GM13976 (cell line): ENCODE measurements at regions not wholly inside any gene's neighbourhood (a gene's known extent, or its start where the extent isn't known, plus 50 kb on each side); places are given as distances from the start of the nearest gene placed in this dataset.

Experiments
- DNase-seq: peaks from one replicate; pipeline ENCODE4 v3.0.0; 2012; ENCODE audit warnings: low spot score
- in situ Hi-C: fragments of 300-500 bp; cut with MboI; formaldehyde crosslinking; loops from one replicate; pipeline ENCODE4 v1.12.0; 2022; ENCODE audit warnings: low sequenced_read_pairs, mixed read lengths, inconsistent platforms; ENCODE audit not compliant: unreplicated experiment
- TF ChIP-seq, protein P1 (sequence below): IDR thresholded peaks from 2 replicates; pipeline ENCODE4 v1.5.1; 2012; ENCODE audit warnings: borderline replicate concordance, mild to moderate bottlenecking; ENCODE audit not compliant: insufficient read depth; ENCODE audit errors: extremely low read depth, missing control alignments, control extremely low read depth

DNA sequence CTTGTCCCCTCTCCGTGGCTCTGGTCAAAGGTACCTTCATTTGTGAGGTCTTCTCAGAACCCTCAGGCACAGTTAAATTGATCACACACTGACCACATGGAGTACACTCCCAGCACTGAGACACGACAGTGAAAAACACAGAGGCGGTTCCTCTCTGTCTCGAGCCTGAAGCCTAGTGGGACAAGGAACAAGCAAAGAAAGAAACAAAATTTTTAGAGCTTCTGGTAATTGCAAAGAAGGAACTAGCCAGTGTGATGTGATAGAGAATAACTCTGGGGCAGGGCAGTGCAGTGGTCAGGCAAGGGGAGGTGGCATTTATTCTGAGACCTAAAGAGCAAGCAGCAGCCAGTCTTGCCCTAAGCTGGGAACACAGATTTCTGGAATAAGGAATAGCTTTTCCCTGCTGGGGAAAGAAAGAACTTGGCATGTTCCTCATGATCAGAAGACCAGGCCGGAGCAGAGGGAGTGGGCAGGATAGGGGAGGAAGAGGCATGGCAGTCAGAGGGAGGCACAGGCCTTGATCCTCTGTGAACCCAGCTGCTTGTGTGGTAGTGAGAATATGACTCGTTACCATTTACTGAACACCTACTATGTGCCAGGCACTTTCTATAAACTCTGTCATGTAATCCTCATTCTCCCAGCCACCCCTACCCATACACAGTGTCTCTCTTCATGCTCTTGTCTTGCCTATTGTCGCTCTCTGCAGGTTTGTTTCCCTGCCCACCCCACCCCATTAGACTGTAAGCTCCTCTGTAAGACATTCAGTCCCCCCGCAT, 262.3 kb upstream of the HES1 start:
- no peak for DNase-seq
- TF ChIP-seq, protein P1, sequence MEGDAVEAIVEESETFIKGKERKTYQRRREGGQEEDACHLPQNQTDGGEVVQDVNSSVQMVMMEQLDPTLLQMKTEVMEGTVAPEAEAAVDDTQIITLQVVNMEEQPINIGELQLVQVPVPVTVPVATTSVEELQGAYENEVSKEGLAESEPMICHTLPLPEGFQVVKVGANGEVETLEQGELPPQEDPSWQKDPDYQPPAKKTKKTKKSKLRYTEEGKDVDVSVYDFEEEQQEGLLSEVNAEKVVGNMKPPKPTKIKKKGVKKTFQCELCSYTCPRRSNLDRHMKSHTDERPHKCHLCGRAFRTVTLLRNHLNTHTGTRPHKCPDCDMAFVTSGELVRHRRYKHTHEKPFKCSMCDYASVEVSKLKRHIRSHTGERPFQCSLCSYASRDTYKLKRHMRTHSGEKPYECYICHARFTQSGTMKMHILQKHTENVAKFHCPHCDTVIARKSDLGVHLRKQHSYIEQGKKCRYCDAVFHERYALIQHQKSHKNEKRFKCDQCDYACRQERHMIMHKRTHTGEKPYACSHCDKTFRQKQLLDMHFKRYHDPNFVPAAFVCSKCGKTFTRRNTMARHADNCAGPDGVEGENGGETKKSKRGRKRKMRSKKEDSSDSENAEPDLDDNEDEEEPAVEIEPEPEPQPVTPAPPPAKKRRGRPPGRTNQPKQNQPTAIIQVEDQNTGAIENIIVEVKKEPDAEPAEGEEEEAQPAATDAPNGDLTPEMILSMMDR = no peak
- in situ Hi-C loops = no loop called here

DNA sequence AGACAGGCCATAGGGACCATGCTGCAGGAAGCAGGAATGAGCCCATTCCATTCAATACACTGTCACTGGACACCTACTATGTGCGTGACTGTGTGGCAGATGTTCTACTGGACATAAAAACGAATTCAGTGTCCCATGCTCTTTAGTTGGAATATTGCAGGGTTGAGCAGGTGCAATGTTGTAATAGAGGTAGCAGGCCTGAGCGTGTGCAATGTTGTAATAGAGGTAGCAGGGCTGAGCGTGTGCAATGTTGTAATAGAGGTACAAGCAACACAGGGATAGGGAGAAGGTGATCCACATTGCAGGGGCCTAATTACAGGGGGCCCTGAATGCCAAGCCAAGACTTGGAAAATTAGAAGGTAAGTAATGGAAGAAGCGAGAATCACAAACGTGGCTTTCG, 261.4 kb upstream of the HES1 start:
- in situ Hi-C loops = no loop called here
- TF ChIP-seq, protein P1 = no peak

DNA sequence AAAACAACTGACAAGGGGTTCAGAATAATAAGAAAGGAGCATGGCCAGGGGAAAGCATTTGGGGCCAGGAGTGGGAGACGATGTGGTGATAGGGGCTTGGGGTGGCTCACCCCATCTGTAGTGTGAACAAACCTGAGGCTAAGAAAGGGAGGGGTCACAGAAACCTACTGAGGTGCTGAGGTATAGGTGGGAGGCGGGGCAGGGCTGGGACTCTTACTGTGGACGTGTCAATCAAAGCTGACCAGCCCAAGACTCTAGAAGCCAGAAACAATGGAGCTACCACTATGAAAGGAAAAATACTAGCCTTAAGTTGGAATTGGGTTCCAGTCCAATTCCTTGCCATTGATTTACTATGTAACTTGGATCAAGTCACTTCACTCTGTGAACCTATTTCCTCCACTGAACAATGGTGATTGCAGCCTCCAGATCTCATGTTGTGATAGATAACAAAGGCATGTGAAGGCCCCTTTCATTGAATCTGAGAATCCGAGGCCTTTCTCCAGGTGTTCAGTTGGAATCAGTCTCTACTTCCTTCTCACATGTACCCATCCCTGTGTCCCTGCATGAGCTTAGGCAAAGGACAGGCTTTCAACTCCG, 260.9 kb upstream of the HES1 start:
- in situ Hi-C loops = no loop called here
- TF ChIP-seq, protein P1 = no peak
- no peak for DNase-seq

More for the DNA sequence above, 261.4 kb upstream of the HES1 start:
- DNase-seq = no peak

DNA sequence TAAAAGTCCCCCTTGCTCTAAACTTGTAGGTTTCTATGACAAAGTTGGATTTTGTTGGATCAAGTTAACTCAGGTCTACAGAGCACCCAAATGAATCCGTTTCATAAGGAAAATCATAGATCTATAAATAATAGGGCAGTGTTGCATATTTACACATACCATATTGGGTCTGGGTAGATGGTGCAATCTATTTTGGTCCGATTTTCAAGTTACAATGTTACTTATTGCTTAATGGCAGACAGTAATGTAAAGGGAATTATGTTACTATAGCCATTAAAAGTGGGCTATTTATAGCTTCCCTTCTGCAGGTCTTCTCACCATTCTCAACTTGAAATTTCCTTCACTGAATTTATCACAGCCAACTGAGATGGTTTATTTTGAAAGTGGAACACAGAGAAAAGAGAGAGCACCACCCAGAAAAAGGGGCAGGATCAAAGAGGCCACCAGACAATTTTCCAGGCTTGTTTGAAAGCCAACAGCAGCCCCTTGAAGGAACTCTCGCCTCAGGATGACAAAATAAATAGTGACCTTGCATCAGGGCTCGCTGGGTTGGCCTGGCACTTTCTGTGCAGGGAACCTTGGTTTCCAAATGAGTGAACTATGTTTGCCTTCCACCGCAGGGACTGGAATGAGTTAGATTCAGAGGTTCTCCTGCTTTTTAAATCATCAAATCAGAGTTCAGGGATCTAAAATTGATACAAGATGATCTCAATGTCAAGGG, 260.2 kb upstream of the HES1 start:
- in situ Hi-C loops = no loop called here
- TF ChIP-seq, protein P1 = no peak
- no peak for DNase-seq

DNA sequence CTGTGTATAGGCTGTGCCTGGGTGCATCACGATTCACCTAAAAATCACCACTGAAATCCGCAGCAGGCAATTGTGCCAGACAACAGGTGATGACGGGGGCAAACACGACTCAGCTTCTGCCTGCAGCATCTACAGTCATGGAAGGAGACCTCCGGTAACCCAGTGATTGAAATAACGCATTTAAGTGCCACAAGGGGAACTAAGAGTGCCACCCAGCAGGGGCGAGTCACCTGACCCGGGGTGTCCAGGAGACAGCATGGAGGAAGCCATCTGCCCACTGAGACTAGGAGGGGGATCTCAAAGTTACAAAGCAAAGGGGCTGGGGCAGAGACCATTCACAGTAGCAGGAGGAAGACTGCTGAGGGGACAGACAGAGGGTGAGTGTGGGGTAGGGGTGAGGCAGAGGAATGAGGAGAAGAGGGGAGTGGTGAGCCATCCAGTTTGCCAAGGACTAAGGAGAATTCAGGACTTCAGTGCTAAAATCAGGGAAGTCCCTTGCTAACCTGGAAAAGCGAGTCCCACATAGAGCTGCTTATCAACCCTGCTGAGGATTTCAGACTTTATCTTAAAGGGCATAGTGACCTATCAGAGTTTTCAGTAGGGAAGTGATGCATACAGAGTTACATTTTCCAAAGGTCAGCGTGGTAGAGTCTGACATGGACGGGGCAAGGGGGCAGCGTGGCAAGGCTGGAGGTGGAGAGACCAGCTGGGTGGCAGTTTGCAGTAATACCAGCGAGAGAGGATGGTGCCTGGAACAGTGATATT, 256.7 kb upstream of the HES1 start:
- DNase-seq = no peak
- TF ChIP-seq, protein P1 = no peak
- in situ Hi-C loops = no loop called here

DNA sequence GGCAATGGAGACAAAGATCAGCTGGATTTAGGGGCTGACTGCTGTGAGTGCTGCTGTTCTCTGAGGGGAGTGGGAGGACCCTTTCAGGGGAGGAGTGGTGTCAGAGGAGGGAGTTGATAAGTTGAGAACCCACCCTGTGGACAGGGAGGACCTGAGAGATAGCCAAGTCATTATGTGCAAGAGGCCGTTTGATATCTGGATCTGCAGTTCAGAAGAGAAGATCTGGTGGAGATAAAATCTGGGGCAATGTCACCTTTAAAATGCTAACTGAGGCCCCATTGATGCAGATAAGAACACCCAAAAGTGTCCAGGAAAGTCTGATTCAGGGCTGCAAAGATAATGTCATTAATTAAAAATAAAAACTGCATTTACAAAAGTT, 256.1 kb upstream of the HES1 start:
- TF ChIP-seq, protein P1 = no peak
- DNase-seq = no peak
- in situ Hi-C loops = no loop called here
